ENCODE measurements at regions not wholly inside any gene's neighbourhood (a gene's known extent, or its start where the extent isn't known, plus 50 kb on each side); places are given as distances from the start of the nearest gene placed in this dataset.

- no peak for TF ChIP-seq POLR2A (IDR thresholded peaks at IDR 0.05; ENCODE audit: low read length)
- no peak for TF ChIP-seq GATA1 (IDR thresholded peaks at IDR 0.05; ENCODE audit: low read depth, low read length)
Measured at GRCh38 chr11:119496997-119497396, 74.0 kb upstream of the THY1 start.

All from erythroblast (primary cell).